Skeletal muscle tissue (tissue), 3 donors: ENCODE measurements at regions not wholly inside any gene's neighbourhood (a gene's known extent, or its start where the extent isn't known, plus 50 kb on each side); places are given as distances from the start of the nearest gene placed in this dataset.

ENCODE experiments used
- H3K27ac ChIP-seq: one replicate; pipeline ENCODE4 v1.7.0; 2013; ENCODE audit warnings: mild to moderate bottlenecking, low read depth, low read length, inconsistent platforms
- H3K27me3 ChIP-seq, 3 donors: one replicate each; pipeline ENCODE4 v1.7.0; 2013; ENCODE audit warnings: low read length in 3 of 3; ENCODE audit not compliant: control insufficient read depth in 3 of 3, insufficient read depth in 3 of 3
- H3K36me3 ChIP-seq, 3 donors: one replicate each; pipeline ENCODE4 v1.7.0; 2013; ENCODE audit warnings: low read length in 3 of 3; ENCODE audit not compliant: control insufficient read depth in 3 of 3, insufficient read depth in 3 of 3
- H3K4me1 ChIP-seq, 3 donors: one replicate each; pipeline ENCODE4 v1.7.0; 2013; ENCODE audit warnings: low read length in 3 of 3, mild to moderate bottlenecking in 3 of 3; ENCODE audit not compliant: control insufficient read depth in 3 of 3, insufficient read depth in 3 of 3
- H3K4me3 ChIP-seq, 3 donors: one replicate each; pipeline ENCODE4 v1.7.0; 2013; ENCODE audit warnings: low read length in 3 of 3
- H3K9ac ChIP-seq, 3 donors: one replicate each; pipeline ENCODE4 v1.7.0; 2013; ENCODE audit warnings: low read length in 3 of 3, mild to moderate bottlenecking in 3 of 3, moderate library complexity in 2 of 3, low read depth in 1 of 3
- H3K9me3 ChIP-seq, 3 donors: one replicate each; pipeline ENCODE4 v1.7.0; 2013; ENCODE audit warnings: low read length in 3 of 3; ENCODE audit not compliant: control insufficient read depth in 3 of 3
- donor health status: Osteomylitis.

GRCh38 chr4:14894392-14895292 is 107.6 kb upstream of the CPEB2 start:
- H3K27me3 ChIP-seq: no peaks in the 10 kb centered on the region
- no peak overlapping the region for H3K4me3 ChIP-seq
- H3K9ac ChIP-seq: no peak overlapping the region
- no peak overlapping the region for H3K27ac ChIP-seq
- no peaks in the 10 kb centered on the region for H3K36me3 ChIP-seq
- H3K4me1 ChIP-seq: no peaks in the 10 kb centered on the region
- no peaks in the 10 kb centered on the region for H3K9me3 ChIP-seq

GRCh38 chr4:14896656-14897175 is 105.6 kb upstream of the CPEB2 start:
- no peak overlapping the region for H3K9ac ChIP-seq
- H3K4me1 ChIP-seq: no peaks in the 10 kb centered on the region
- H3K4me3 ChIP-seq: no peak overlapping the region
- H3K9me3 ChIP-seq: no peaks in the 10 kb centered on the region
- H3K27ac ChIP-seq: no peak overlapping the region
- H3K36me3 ChIP-seq: no peaks in the 10 kb centered on the region
- no peaks in the 10 kb centered on the region for H3K27me3 ChIP-seq

DNA sequence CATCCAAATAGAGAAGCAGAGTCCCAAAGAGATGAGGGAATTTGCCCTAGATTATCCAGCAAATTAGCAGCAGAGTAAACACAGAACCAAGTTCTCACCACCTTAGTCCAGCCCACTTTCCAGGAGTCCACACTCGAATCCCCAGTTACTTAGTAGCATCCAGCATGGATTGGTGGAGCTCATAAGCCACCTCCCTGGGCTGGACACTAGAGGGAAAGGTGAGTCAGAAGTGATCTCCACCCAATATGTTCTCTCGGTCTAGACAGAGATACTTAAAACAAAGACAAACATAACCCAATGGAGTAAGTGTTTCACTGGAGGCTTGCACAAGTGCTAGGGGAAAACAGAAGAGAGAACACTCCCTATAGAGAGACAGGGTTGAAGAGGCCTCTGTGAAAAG is 105.1 kb upstream of the CPEB2 start:
- Histone ChIP-seq H3K27ac (no peak overlapping the region), H3K9ac (no peak overlapping the region)

GRCh38 chr4:14898989-14899388 is 103.3 kb upstream of the CPEB2 start:
- Histone ChIP-seq H3K4me1 (no peaks in the 10 kb centered on the region), H3K36me3 (no peaks in the 10 kb centered on the region), H3K27ac (no peak overlapping the region), H3K4me3 (no peak overlapping the region), H3K27me3 (no peaks in the 10 kb centered on the region), H3K9me3 (no peaks in the 10 kb centered on the region), H3K9ac (no peak overlapping the region)

More for the DNA sequence above, 105.1 kb upstream of the CPEB2 start:
- Histone ChIP-seq H3K27me3 (no peaks in the 10 kb centered on the region), H3K9me3 (no peaks in the 10 kb centered on the region), H3K36me3 (no peaks in the 10 kb centered on the region), H3K4me1 (no peaks in the 10 kb centered on the region), H3K4me3 (no peak overlapping the region)

DNA sequence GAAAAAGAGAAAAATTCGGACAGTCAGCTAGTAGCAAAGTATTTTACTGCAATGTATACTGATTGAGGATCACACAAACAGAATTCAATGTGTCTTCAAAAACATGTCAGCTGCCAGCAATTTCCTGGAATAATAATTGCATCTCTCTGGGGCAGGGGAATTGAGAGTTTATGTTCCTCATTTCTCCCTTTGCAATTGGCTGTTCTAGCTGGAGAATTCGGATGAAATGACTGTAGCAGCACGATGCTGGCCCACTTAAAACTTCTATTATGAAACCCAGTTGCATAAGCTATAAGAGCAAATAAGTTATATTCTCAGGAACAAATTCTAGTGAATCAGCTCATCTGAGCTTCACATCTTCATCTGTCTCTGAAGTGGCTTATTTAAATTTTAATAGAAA is 99.9 kb upstream of the CPEB2 start:
- no peaks in the 10 kb centered on the region for H3K4me1 ChIP-seq
- no peaks in the 10 kb centered on the region for H3K36me3 ChIP-seq
- H3K27ac ChIP-seq: no peak overlapping the region
- H3K9me3 ChIP-seq: no peaks in the 10 kb centered on the region
- H3K9ac ChIP-seq: no peak overlapping the region
- no peaks in the 10 kb centered on the region for H3K27me3 ChIP-seq
- H3K4me3 ChIP-seq: no peak overlapping the region

DNA sequence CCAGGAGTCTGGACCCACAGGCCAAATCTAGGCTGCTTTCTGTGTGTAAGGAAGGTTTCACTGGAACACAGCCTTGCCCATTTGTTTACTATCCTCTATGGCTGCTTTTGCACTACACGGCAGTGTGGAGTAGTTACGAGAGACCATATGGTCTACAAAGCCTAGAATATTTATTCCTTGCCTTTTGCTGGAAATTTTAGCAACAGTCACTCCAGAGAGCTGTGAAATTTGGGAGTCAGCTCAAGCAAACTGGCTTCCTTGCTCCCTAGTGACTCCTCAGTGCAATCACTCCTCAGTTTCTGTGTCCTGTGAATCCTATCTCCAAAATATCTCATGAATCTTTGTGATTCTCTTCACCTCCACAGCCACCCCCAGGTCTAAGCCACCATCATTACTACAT is 99.0 kb upstream of the CPEB2 start:
- Histone ChIP-seq H3K36me3 (no peaks in the 10 kb centered on the region), H3K9ac (no peak overlapping the region), H3K9me3 (no peaks in the 10 kb centered on the region), H3K4me3 (no peak overlapping the region), H3K27ac (no peak overlapping the region), H3K27me3 (no peaks in the 10 kb centered on the region), H3K4me1 (no peaks in the 10 kb centered on the region)

DNA sequence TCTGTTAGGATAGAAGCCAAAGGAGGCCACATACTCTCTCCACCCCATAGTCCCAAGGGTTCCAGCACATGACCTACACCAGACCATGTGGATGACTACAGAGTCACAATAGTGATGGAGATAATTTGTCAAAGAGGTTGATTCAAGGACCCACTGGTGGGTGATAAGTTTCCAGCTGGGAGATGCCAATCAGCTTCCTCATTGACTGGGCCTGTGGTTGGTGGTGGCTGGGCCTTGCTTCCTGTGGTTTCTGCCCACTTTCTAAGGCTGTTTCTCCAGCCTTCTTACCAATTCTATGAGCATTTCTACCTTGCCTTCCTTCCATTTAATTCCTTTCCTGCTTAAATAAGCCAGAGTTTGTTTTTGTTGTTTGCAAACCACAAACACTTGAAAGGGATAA is 95.5 kb upstream of the CPEB2 start:
- H3K4me3 ChIP-seq: no peak overlapping the region
- no peaks in the 10 kb centered on the region for H3K9me3 ChIP-seq
- no peak overlapping the region for H3K9ac ChIP-seq
- no peaks in the 10 kb centered on the region for H3K4me1 ChIP-seq
- no peaks in the 10 kb centered on the region for H3K27me3 ChIP-seq
- no peak overlapping the region for H3K27ac ChIP-seq
- H3K36me3 ChIP-seq: no peaks in the 10 kb centered on the region

GRCh38 chr4:14908635-14909034 is 93.6 kb upstream of the CPEB2 start:
- no peak overlapping the region for H3K9ac ChIP-seq
- no peak overlapping the region for H3K4me3 ChIP-seq
- no peaks in the 10 kb centered on the region for H3K36me3 ChIP-seq
- no peak overlapping the region for H3K27ac ChIP-seq
- H3K4me1 ChIP-seq: no peaks in the 10 kb centered on the region
- no peaks in the 10 kb centered on the region for H3K27me3 ChIP-seq
- no peaks in the 10 kb centered on the region for H3K9me3 ChIP-seq

GRCh38 chr4:14910411-14910810 is 91.9 kb upstream of the CPEB2 start:
- Histone ChIP-seq H3K36me3 (no peaks in the 10 kb centered on the region), H3K27ac (no peak overlapping the region), H3K9ac (no peak overlapping the region), H3K27me3 (no peaks in the 10 kb centered on the region), H3K4me1 (no peaks in the 10 kb centered on the region), H3K4me3 (no peak overlapping the region), H3K9me3 (no peaks in the 10 kb centered on the region)

GRCh38 chr4:14912426-14912825 is 89.9 kb upstream of the CPEB2 start:
- H3K9ac ChIP-seq: no peak overlapping the region
- H3K9me3 ChIP-seq: no peaks in the 10 kb centered on the region
- no peaks in the 10 kb centered on the region for H3K4me1 ChIP-seq
- no peak overlapping the region for H3K27ac ChIP-seq
- H3K4me3 ChIP-seq: no peak overlapping the region
- H3K36me3 ChIP-seq: no peaks in the 10 kb centered on the region
- no peaks in the 10 kb centered on the region for H3K27me3 ChIP-seq
